Gastroesophageal sphincter (tissue), 4 donors: ENCODE measurements at regions not wholly inside any gene's neighbourhood (a gene's known extent, or its start where the extent isn't known, plus 50 kb on each side); places are given as distances from the start of the nearest gene placed in this dataset.

ENCODE experiments used
- ATAC-seq: fragments of 150-250 bp; one replicate; pipeline ENCODE4 v1.9.1; 2016; ENCODE audit warnings: mild to moderate bottlenecking, moderate library complexity
- H3K27ac ChIP-seq, 4 donors: fragments of 200-600 bp; sonication (generic) in 3 of 4; 1 replicate in 3 of 4; 2 replicates in 1 of 4; pipeline ENCODE4 v1.5.1; 2016 to 2019
- H3K27me3 ChIP-seq: fragments of 200-600 bp; sonication (generic); one replicate; pipeline ENCODE4 v1.5.1; 2019
- H3K36me3 ChIP-seq, 2 donors: fragments of 200-600 bp; sonication (generic); one replicate each; pipeline ENCODE4 v1.5.1; 2019; ENCODE audit warnings: control low read depth in 1 of 2
- H3K4me1 ChIP-seq, 3 donors: fragments of 200-600 bp; sonication (generic); 1 replicate in 2 of 3; 2 replicates in 1 of 3; pipeline ENCODE4 v1.5.1; 2016 to 2019; ENCODE audit warnings: control low read depth in 2 of 3
- H3K4me3 ChIP-seq, 2 donors: fragments of 200-600 bp; sonication (generic); one replicate each; pipeline ENCODE4 v1.5.1; 2019; ENCODE audit warnings: mild to moderate bottlenecking in 1 of 2, moderate library complexity in 1 of 2
- H3K9me3 ChIP-seq, 3 donors: fragments of 200-600 bp; sonication (generic); one replicate each; pipeline ENCODE4 v1.5.1; 2017 to 2019; ENCODE audit warnings: control low read depth in 2 of 3
- CTCF ChIP-seq, 4 experiments: fragments of 200-600 bp in 2 of 4; fragments of 450-650 bp in 2 of 4; sonication (generic) in 1 of 4; IDR thresholded peaks; one replicate each; pipeline ENCODE4 v1.5.1; 2017 to 2019; ENCODE audit warnings: antibody characterized with exemption in 4 of 4, mild to moderate bottlenecking in 2 of 4, moderate library complexity in 2 of 4
- EP300 ChIP-seq: sonication (generic); formaldehyde crosslinking; IDR thresholded peaks from one replicate; pipeline ENCODE4 v1.6.1; 2017; ENCODE audit warnings: antibody characterized with exemption, mild to moderate bottlenecking
- POLR2A ChIP-seq, 2 donors: fragments of 450-650 bp; IDR thresholded peaks; one replicate each; pipeline ENCODE4 v1.6.1; 2017; ENCODE audit warnings: antibody characterized with exemption in 2 of 2, mild to moderate bottlenecking in 2 of 2, moderate library complexity in 1 of 2
- POLR2AphosphoS5 ChIP-seq: sonication (generic); formaldehyde crosslinking; IDR thresholded peaks from one replicate; pipeline ENCODE4 v1.6.1; 2017; ENCODE audit warnings: antibody characterized with exemption
- WGBS, 2 donors: methylation state at CpG; one replicate each; pipeline ENCODE4 v1.1.5; 2018; ENCODE audit warnings: low coverage in 1 of 2; 5-methylcytosine and 5-hydroxymethylcytosine counted together

- TF ChIP-seq EP300 (no peak), POLR2A (IDR thresholded peaks at IDR 0.05) (no peak), POLR2AphosphoS5 (no peak), CTCF (IDR thresholded peaks at IDR 0.05) (no peak)
- Histone ChIP-seq H3K4me3 (no peak overlapping the region), H3K9me3 (no peaks in the 10 kb centered on the region), H3K36me3 (no peaks in the 10 kb centered on the region), H3K4me1 (no peaks in the 10 kb centered on the region), H3K27ac (no peak overlapping the region), H3K27me3 (no peaks in the 10 kb centered on the region)
- ATAC-seq: no peak
- 22 to 57% methylated on average over 1 to 6 of the region's 6 CpGs for WGBS, 2 donors
Measured at GRCh38 chr4:154143720-154144119, 347.9 kb downstream of the DCHS2 start.

- no peaks in the 10 kb centered on the region for H3K27me3 ChIP-seq
- H3K4me3 ChIP-seq: no peak overlapping the region
- H3K9me3 ChIP-seq: no peaks in the 10 kb centered on the region
- TF ChIP-seq POLR2A (IDR thresholded peaks at IDR 0.05): no peak
- no peak for TF ChIP-seq POLR2AphosphoS5
- no peak for TF ChIP-seq EP300
- no peak for TF ChIP-seq CTCF (IDR thresholded peaks at IDR 0.05)
- no peak for ATAC-seq
- H3K27ac ChIP-seq: no peak overlapping the region
- H3K4me1 ChIP-seq: no peaks in the 10 kb centered on the region
- 78 to 91% methylated on average over 2 of the region's 2 CpGs for WGBS, 2 donors
- no peaks in the 10 kb centered on the region for H3K36me3 ChIP-seq
Measured at GRCh38 chr4:154142664-154143063, 348.9 kb downstream of the DCHS2 start.

- H3K4me3 ChIP-seq: no peak overlapping the region
- no peaks in the 10 kb centered on the region for H3K9me3 ChIP-seq
- TF ChIP-seq CTCF (IDR thresholded peaks at IDR 0.05): no peak
- TF ChIP-seq EP300: no peak
- TF ChIP-seq POLR2A (IDR thresholded peaks at IDR 0.05): no peak
- no peak for TF ChIP-seq POLR2AphosphoS5
- H3K27me3 ChIP-seq: no peaks in the 10 kb centered on the region
- WGBS, 2 donors: 82 to 92% methylated on average over 2 to 3 of the region's 3 CpGs
- no peaks in the 10 kb centered on the region for H3K36me3 ChIP-seq
- no peaks in the 10 kb centered on the region for H3K4me1 ChIP-seq
- no peak for ATAC-seq
- H3K27ac ChIP-seq: no peak overlapping the region
Measured at GRCh38 chr4:154140869-154141268, 350.7 kb downstream of the DCHS2 start.

GRCh38 chr4:154137320-154137905 lies 348.5 kb upstream of the SFRP2 start:
- Histone ChIP-seq H3K27me3 (no peaks in the 10 kb centered on the region), H3K9me3 (no peaks in the 10 kb centered on the region), H3K27ac (no peak overlapping the region), H3K4me3 (no peak overlapping the region), H3K36me3 (no peaks in the 10 kb centered on the region), H3K4me1 (no peaks in the 10 kb centered on the region)
- WGBS, 2 donors: 60% methylated on average over 1 of the region's 3 CpGs; no CpG with 5 or more reads in 1 of the 2 donors
- ATAC-seq: no peak
- TF ChIP-seq POLR2AphosphoS5: no peak
- no peak for TF ChIP-seq EP300
- TF ChIP-seq POLR2A (IDR thresholded peaks at IDR 0.05): no peak
- no peak for TF ChIP-seq CTCF (IDR thresholded peaks at IDR 0.05)

GRCh38 chr4:154135576-154135975 lies 346.7 kb upstream of the SFRP2 start:
- TF ChIP-seq POLR2A (IDR thresholded peaks at IDR 0.05) (no peak), CTCF (IDR thresholded peaks at IDR 0.05) (no peak), EP300 (no peak), POLR2AphosphoS5 (no peak)
- no peak overlapping the region for H3K27ac ChIP-seq
- H3K27me3 ChIP-seq: no peaks in the 10 kb centered on the region
- H3K4me1 ChIP-seq: no peaks in the 10 kb centered on the region
- ATAC-seq: no peak
- no peaks in the 10 kb centered on the region for H3K36me3 ChIP-seq
- WGBS, 2 donors: 97% methylated on average over 7 of the region's 18 CpGs; no CpG with 5 or more reads in 1 of the 2 donors
- no peaks in the 10 kb centered on the region for H3K9me3 ChIP-seq
- no peak overlapping the region for H3K4me3 ChIP-seq
